Smooth muscle cell (in vitro differentiated cells): ENCODE measurements at regions not wholly inside any gene's neighbourhood (a gene's known extent, or its start where the extent isn't known, plus 50 kb on each side); places are given as distances from the start of the nearest gene placed in this dataset.
"Not testable (repeated sequence)": the region's sequence is repeated elsewhere in the genome, so short reads cannot be mapped to it uniquely, and the experiment has no call there.

Experiments
- DNase-seq: peaks from one replicate; lab custom pipeline; 2025; ENCODE audit not compliant: unreplicated experiment; lab: John Stamatoyannopoulos, UW
- H2AFZ ChIP-seq: fragments of 200-600 bp; sonication (generic); 2 replicates; pipeline ENCODE4 v1.6.0; 2016; ENCODE audit warnings: antibody characterized with exemption, low read depth, mild to moderate bottlenecking
- H3F3A ChIP-seq: fragments of 200-600 bp; sonication (generic); 2 replicates; pipeline ENCODE4 v1.6.0; 2017; ENCODE audit warnings: antibody characterized with exemption, low read depth
- H3K27ac ChIP-seq: fragments of 200-600 bp; sonication (generic); 2 replicates; pipeline ENCODE4 v1.5.1; 2016; ENCODE audit warnings: low read depth, mild to moderate bottlenecking
- H3K27me3 ChIP-seq: fragments of 200-600 bp; sonication (generic); 2 replicates; pipeline ENCODE4 v1.6.1; 2016; ENCODE audit warnings: low read depth, mild to moderate bottlenecking
- H3K36me3 ChIP-seq: fragments of 200-600 bp; sonication (generic); 2 replicates; pipeline ENCODE4 v1.5.1; 2016; ENCODE audit warnings: low read depth
- H3K4me1 ChIP-seq: fragments of 200-600 bp; sonication (generic); 2 replicates; pipeline ENCODE4 v1.5.1; 2016; ENCODE audit warnings: low read depth
- H3K4me2 ChIP-seq: fragments of 200-600 bp; sonication (generic); 2 replicates; pipeline ENCODE4 v1.6.0; 2016; ENCODE audit warnings: mild to moderate bottlenecking
- H3K4me3 ChIP-seq: fragments of 200-600 bp; sonication (generic); 2 replicates; pipeline ENCODE4 v1.5.1; 2016; ENCODE audit warnings: mild to moderate bottlenecking
- H3K79me2 ChIP-seq: fragments of 200-600 bp; sonication (generic); 2 replicates; pipeline ENCODE4 v1.6.0; 2016; ENCODE audit warnings: low read depth, mild to moderate bottlenecking
- H3K9ac ChIP-seq: fragments of 200-600 bp; sonication (generic); 2 replicates; pipeline ENCODE4 v1.6.0; 2016; ENCODE audit warnings: low read depth
- H3K9me3 ChIP-seq: fragments of 200-600 bp; sonication (generic); replicated peaks from 2 replicates; pipeline ENCODE4 v1.5.1; 2016; ENCODE audit warnings: low read depth
- H4K20me1 ChIP-seq: fragments of 200-600 bp; sonication (generic); 2 replicates; pipeline ENCODE4 v1.6.0; 2016; ENCODE audit warnings: low read depth
- CTCF ChIP-seq: fragments of 200-600 bp; sonication (generic); IDR thresholded peaks from 2 replicates; pipeline ENCODE4 v1.5.1; 2017; ENCODE audit warnings: borderline replicate concordance, mild to moderate bottlenecking, antibody characterized with exemption; ENCODE audit not compliant: insufficient read depth, poor library complexity, severe bottlenecking
- WGBS: methylation state at CpG from one replicate; pipeline ENCODE4 v1.1.7; 2016; ENCODE audit warnings: low lambda C conversion rate; 5-methylcytosine and 5-hydroxymethylcytosine counted together

GRCh38 chr21:9753943-9754342 lies 767.4 kb upstream of the TPTE start:
- TF ChIP-seq CTCF = no peak
- Histone ChIP-seq H3K27ac (no peak overlapping the region), H3F3A (no peaks in the 10 kb centered on the region), H3K4me1 (no peaks in the 10 kb centered on the region), H4K20me1 (no peaks in the 10 kb centered on the region), H3K36me3 (no peaks in the 10 kb centered on the region), H3K79me2 (no peaks in the 10 kb centered on the region), H3K9me3 (peaks cover 22% of the 10 kb centered on the region), H3K4me3 (no peak overlapping the region), H3K9ac (no peak overlapping the region), H2AFZ (no peak overlapping the region), H3K27me3 (no peaks in the 10 kb centered on the region), H3K4me2 (no peak overlapping the region)
- 58% methylated on average over 7 of the region's 7 CpGs for WGBS
- no peak for DNase-seq

GRCh38 chr21:9754434-9754833 lies 766.9 kb upstream of the TPTE start:
- not testable (repeated sequence) for H3K79me2 ChIP-seq, H2AFZ ChIP-seq, H4K20me1 ChIP-seq, H3K4me2 ChIP-seq, H3K4me3 ChIP-seq, H3K9ac ChIP-seq, DNase-seq, H3K27ac ChIP-seq, H3K36me3 ChIP-seq, H3K4me1 ChIP-seq, H3K27me3 ChIP-seq, H3F3A ChIP-seq
- peaks cover 22% of the 10 kb centered on the region for H3K9me3 ChIP-seq
- 91% methylated on average over 1 of the region's 1 CpG for WGBS

GRCh38 chr21:9755611-9756010 lies 765.8 kb upstream of the TPTE start:
- Histone ChIP-seq H3K4me3 (no peak overlapping the region), H3K9me3 (peaks cover 31% of the 10 kb centered on the region), H2AFZ (no peak overlapping the region), H3K79me2 (no peaks in the 10 kb centered on the region), H3K4me2 (no peak overlapping the region), H4K20me1 (no peaks in the 10 kb centered on the region), H3K9ac (no peak overlapping the region), H3K27ac (no peak overlapping the region), H3K36me3 (no peaks in the 10 kb centered on the region), H3K27me3 (no peaks in the 10 kb centered on the region), H3K4me1 (no peaks in the 10 kb centered on the region), H3F3A (no peaks in the 10 kb centered on the region)
- DNase-seq = no peak
- WGBS = 55% methylated on average over 7 of the region's 7 CpGs
- TF ChIP-seq CTCF = no peak

- Histone ChIP-seq H4K20me1 (no peaks in the 10 kb centered on the region), H2AFZ (no peak overlapping the region), H3K9me3 (peaks cover 39% of the 10 kb centered on the region), H3K9ac (no peak overlapping the region), H3K4me1 (no peaks in the 10 kb centered on the region), H3K27ac (no peak overlapping the region), H3F3A (no peaks in the 10 kb centered on the region), H3K27me3 (no peaks in the 10 kb centered on the region), H3K4me2 (no peak overlapping the region), H3K79me2 (no peaks in the 10 kb centered on the region), H3K36me3 (no peaks in the 10 kb centered on the region), H3K4me3 (no peak overlapping the region)
- 75% methylated on average over 9 of the region's 9 CpGs for WGBS
- DNase-seq = no peak
- TF ChIP-seq CTCF = no peak
Measured at GRCh38 chr21:9756677-9757076, 764.7 kb upstream of the TPTE start.

DNA sequence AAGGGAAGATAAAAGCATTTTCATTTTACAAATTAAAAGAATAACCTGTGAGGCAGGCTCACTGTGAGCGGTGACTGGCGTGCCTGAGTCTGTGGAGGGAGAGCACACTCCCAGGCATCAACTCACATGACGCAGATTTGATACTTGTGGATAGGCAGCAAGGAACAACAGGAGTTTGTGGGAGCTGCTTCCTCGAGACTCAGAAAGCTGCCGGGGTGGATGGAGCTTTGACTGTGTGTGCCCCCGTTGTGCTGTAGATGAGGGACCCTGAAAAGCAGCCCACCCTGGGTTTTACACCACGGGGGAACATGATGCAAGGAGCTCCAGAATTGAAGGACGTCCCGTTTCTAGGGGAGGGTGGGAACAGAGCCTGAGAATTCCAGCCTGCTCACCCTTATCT lies 764.3 kb upstream of the TPTE start:
- not testable (repeated sequence) for H3K4me2 ChIP-seq, H3K27me3 ChIP-seq, H4K20me1 ChIP-seq, H3K4me1 ChIP-seq, H3K79me2 ChIP-seq, H2AFZ ChIP-seq, H3K36me3 ChIP-seq, H3F3A ChIP-seq, DNase-seq, H3K27ac ChIP-seq, H3K4me3 ChIP-seq, H3K9ac ChIP-seq
- WGBS = 67% methylated on average over 8 of the region's 9 CpGs
- H3K9me3 ChIP-seq = peaks cover 39% of the 10 kb centered on the region

DNA sequence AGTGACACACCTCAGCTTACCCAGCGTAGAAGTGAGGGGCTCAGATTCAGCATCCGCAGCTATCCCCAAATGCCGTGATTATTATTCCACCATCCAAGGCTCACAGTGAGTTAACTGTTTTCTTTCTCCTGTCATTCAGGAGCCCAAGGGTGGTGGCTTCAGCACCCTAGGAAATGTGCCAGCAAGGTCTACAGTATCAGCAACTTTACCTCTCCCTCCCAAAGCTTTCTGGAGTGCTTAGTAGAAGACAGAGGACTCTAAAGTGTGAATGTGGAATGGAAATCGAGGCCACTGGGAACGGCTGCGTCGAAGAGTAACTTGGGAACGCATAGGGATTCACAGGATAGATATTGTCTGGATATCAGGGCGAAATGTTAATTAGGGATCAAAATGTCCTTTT lies 763.8 kb upstream of the TPTE start:
- H4K20me1 ChIP-seq, H2AFZ ChIP-seq, DNase-seq, H3K9ac ChIP-seq, H3K4me3 ChIP-seq, H3K27ac ChIP-seq, H3K4me2 ChIP-seq, H3K27me3 ChIP-seq, H3K4me1 ChIP-seq, H3K79me2 ChIP-seq, H3K36me3 ChIP-seq, H3F3A ChIP-seq: not testable (repeated sequence)
- peaks cover 35% of the 10 kb centered on the region for H3K9me3 ChIP-seq
- WGBS = 81% methylated on average over 9 of the region's 9 CpGs
